ENCODE measurements at regions not wholly inside any gene's neighbourhood (a gene's known extent, or its start where the extent isn't known, plus 50 kb on each side); places are given as distances from the start of the nearest gene placed in this dataset.

DNA sequence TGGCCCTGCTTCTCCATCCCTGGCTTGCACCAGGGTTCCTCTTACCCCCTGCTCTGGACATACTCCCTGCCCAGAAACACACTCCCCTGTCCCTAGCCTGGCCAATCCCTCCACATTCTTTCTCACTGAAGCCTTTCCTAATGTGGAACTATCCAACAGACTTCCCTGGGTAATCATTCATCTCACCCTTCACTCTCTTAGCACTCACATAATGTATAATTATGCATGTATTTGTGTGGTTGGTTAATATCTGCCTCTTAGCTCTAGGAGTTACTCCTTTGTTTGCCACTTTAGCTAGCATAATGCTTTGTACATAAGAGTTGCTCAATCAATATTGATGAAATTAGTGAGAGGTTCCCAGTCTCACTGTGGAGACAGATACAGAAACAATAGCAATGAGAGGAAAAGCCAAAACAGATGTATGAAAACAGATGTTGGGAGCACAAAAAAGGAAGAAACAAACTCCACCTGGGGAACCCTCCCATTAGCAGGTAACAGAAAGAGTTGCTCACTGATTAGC lies 76.9 kb upstream of the WARS2 start:
- no peaks in the 10 kb centered on the region for H3K36me3 ChIP-seq (ENCODE audit: control insufficient read depth, low read length)
- no peak overlapping the region for H3K27ac ChIP-seq (ENCODE audit: low read depth, low read length)
- H3K79me2 ChIP-seq (ENCODE audit: control insufficient read depth, low read length): no peaks in the 10 kb centered on the region
- no peaks in the 10 kb centered on the region for H3K9me3 ChIP-seq (ENCODE audit: control insufficient read depth, insufficient read depth, low read length)
- no peaks in the 10 kb centered on the region for H3K4me1 ChIP-seq (ENCODE audit: control insufficient read depth, low read length)
- H3F3A ChIP-seq (ENCODE audit: control insufficient read depth, insufficient read depth): no peaks in the 10 kb centered on the region
- no peaks in the 10 kb centered on the region for H4K20me1 ChIP-seq (ENCODE audit: control insufficient read depth, insufficient read depth, low read depth, low read length)
- no peak overlapping the region for H3K4me2 ChIP-seq (ENCODE audit: low read length)
- no peaks in the 10 kb centered on the region for H3K9me2 ChIP-seq (replicated peaks; ENCODE audit: control insufficient read depth, low read length)
- no peak overlapping the region for H3K4me3 ChIP-seq (ENCODE audit: low read length)
- TF ChIP-seq, protein P1, sequence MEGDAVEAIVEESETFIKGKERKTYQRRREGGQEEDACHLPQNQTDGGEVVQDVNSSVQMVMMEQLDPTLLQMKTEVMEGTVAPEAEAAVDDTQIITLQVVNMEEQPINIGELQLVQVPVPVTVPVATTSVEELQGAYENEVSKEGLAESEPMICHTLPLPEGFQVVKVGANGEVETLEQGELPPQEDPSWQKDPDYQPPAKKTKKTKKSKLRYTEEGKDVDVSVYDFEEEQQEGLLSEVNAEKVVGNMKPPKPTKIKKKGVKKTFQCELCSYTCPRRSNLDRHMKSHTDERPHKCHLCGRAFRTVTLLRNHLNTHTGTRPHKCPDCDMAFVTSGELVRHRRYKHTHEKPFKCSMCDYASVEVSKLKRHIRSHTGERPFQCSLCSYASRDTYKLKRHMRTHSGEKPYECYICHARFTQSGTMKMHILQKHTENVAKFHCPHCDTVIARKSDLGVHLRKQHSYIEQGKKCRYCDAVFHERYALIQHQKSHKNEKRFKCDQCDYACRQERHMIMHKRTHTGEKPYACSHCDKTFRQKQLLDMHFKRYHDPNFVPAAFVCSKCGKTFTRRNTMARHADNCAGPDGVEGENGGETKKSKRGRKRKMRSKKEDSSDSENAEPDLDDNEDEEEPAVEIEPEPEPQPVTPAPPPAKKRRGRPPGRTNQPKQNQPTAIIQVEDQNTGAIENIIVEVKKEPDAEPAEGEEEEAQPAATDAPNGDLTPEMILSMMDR (IDR thresholded peaks at IDR 0.05; ENCODE audit: low read depth, low read length, poor library complexity, severe bottlenecking): no peak
- TF ChIP-seq EZH2phosphoT487 (IDR thresholded peaks at IDR 0.05; ENCODE audit: borderline replicate concordance, low read length): no peak
- no peaks in the 10 kb centered on the region for H3K27me3 ChIP-seq (ENCODE audit: control insufficient read depth, low read length)

DNA sequence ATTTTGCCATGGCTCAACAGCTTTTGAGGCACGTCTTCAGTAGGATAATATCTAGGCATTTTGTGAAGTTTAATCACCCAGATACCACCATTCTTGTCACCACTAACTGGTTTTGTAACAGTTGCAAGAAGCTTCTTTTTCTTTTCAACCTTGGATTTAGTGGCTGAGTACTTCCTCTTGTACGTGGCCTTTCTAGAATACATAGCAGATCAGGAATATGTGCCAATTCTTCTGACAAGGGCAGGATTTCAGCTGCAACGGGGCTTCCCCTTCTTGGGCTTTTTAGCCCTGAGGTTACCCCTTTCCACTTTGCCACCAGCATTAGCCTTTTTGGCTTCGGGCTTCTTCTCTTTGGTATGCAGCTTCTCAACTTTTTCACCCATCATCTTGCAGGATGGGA lies 79.3 kb upstream of the WARS2 start:
- Histone ChIP-seq H3K36me3 (ENCODE audit: control insufficient read depth, low read length) (no peaks in the 10 kb centered on the region), H3K27ac (ENCODE audit: low read depth, low read length) (no peak overlapping the region), H3K79me2 (ENCODE audit: control insufficient read depth, low read length) (no peaks in the 10 kb centered on the region), H4K20me1 (ENCODE audit: control insufficient read depth, insufficient read depth, low read depth, low read length) (no peaks in the 10 kb centered on the region), H3K9me2 (replicated peaks; ENCODE audit: control insufficient read depth, low read length) (no peaks in the 10 kb centered on the region), H3K4me2 (ENCODE audit: low read length) (no peak overlapping the region), H3F3A (ENCODE audit: control insufficient read depth, insufficient read depth) (no peaks in the 10 kb centered on the region), H3K4me3 (ENCODE audit: low read length) (no peak overlapping the region), H3K9me3 (ENCODE audit: control insufficient read depth, insufficient read depth, low read length) (no peaks in the 10 kb centered on the region), H3K4me1 (ENCODE audit: control insufficient read depth, low read length) (no peaks in the 10 kb centered on the region), H3K27me3 (ENCODE audit: control insufficient read depth, low read length) (no peaks in the 10 kb centered on the region)
- TF ChIP-seq EZH2phosphoT487 (IDR thresholded peaks at IDR 0.05; ENCODE audit: borderline replicate concordance, low read length): no peak
- TF ChIP-seq, protein P1 (IDR thresholded peaks at IDR 0.05; ENCODE audit: low read depth, low read length, poor library complexity, severe bottlenecking): no peak

DNA sequence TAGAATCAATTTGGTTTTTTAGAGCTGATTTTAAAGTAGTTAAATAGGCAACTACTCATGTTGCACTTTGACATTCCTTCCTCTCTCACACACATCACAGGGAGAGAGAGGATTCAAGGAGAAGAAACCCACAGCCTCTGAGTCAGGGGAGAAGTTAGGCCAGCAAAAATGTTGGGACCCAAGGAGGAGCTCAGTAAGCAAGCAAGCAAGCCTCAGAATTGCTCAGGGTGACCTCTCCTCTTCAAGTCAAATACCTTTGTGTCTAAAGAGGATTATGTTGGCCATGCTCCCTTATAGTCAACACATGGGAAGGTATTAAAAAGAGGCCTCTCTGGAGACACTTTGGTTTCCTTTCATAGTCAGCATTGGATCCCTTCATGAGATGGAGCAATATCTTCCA lies 80.5 kb upstream of the WARS2 start:
- Histone ChIP-seq H3K4me2 (ENCODE audit: low read length) (no peak overlapping the region), H3K4me3 (ENCODE audit: low read length) (no peak overlapping the region), H3K27me3 (ENCODE audit: control insufficient read depth, low read length) (no peaks in the 10 kb centered on the region), H3K4me1 (ENCODE audit: control insufficient read depth, low read length) (no peaks in the 10 kb centered on the region), H3F3A (ENCODE audit: control insufficient read depth, insufficient read depth) (no peaks in the 10 kb centered on the region), H4K20me1 (ENCODE audit: control insufficient read depth, insufficient read depth, low read depth, low read length) (no peaks in the 10 kb centered on the region), H3K79me2 (ENCODE audit: control insufficient read depth, low read length) (no peaks in the 10 kb centered on the region), H3K36me3 (ENCODE audit: control insufficient read depth, low read length) (no peaks in the 10 kb centered on the region), H3K9me2 (replicated peaks; ENCODE audit: control insufficient read depth, low read length) (no peaks in the 10 kb centered on the region), H3K27ac (ENCODE audit: low read depth, low read length) (no peak overlapping the region), H3K9me3 (ENCODE audit: control insufficient read depth, insufficient read depth, low read length) (no peaks in the 10 kb centered on the region)
- TF ChIP-seq, protein P1 (IDR thresholded peaks at IDR 0.05; ENCODE audit: low read depth, low read length, poor library complexity, severe bottlenecking): no peak
- no peak for TF ChIP-seq EZH2phosphoT487 (IDR thresholded peaks at IDR 0.05; ENCODE audit: borderline replicate concordance, low read length)

Measured in DOHH2 (cell line).